A673 (cell line): ENCODE measurements at regions not wholly inside any gene's neighbourhood (a gene's known extent, or its start where the extent isn't known, plus 50 kb on each side); places are given as distances from the start of the nearest gene placed in this dataset.

Experiments
- BruUV-seq: library from RNA; stranded (reverse); fragments of 400-500 nt; replicated peaks from 2 replicates; lab custom pipeline; 2021; lab: Mats Ljungman, UMichigan
- CTCF ChIA-PET: fragments of 300-600 bp; sonication (Branson Sonifier 250); formaldehyde crosslinking; loops from one replicate; lab custom pipeline; 2022; ENCODE audit warnings: antibody characterized with exemption; lab: Charles Lee
- POLR2A ChIA-PET: fragments of 300-600 bp; sonication (Branson Sonifier 250); formaldehyde crosslinking; loops from one replicate; lab custom pipeline; 2022; ENCODE audit warnings: antibody characterized with exemption; ENCODE audit not compliant: low non-redundant PET; lab: Charles Lee
- DNase-seq: peaks from one replicate; pipeline ENCODE4 v3.0.0-alpha.2; 2015; ENCODE audit warnings: low spot score
- H3K27ac ChIP-seq: fragments of 200-600 bp; sonication (generic); 2 replicates; pipeline ENCODE4 v1.5.1; 2016; ENCODE audit warnings: mixed run types, low read depth, mild to moderate bottlenecking, mixed read lengths, antibody characterized with exemption, low read length; ENCODE audit not compliant: poor library complexity, severe bottlenecking
- H3K27me3 ChIP-seq: fragments of 200-600 bp; sonication (generic); replicated peaks from 2 replicates; pipeline ENCODE4 v1.6.1; 2017; ENCODE audit warnings: mixed run types, low read depth, mild to moderate bottlenecking, mixed read lengths, antibody characterized with exemption, low read length; ENCODE audit not compliant: insufficient read depth, poor library complexity
- H3K36me3 ChIP-seq: fragments of 200-600 bp; sonication (generic); 2 replicates; pipeline ENCODE4 v1.6.1; 2016; ENCODE audit warnings: mixed run types, mild to moderate bottlenecking, mixed read lengths, antibody characterized with exemption, low read length; ENCODE audit not compliant: insufficient read depth, poor library complexity, severe bottlenecking
- H3K4me1 ChIP-seq: fragments of 200-600 bp; sonication (generic); 2 replicates; pipeline ENCODE4 v1.6.1; 2017; ENCODE audit warnings: mixed run types, mild to moderate bottlenecking, mixed read lengths, antibody characterized with exemption, low read length; ENCODE audit not compliant: insufficient read depth, poor library complexity, severe bottlenecking
- H3K4me3 ChIP-seq: fragments of 200-600 bp; sonication (generic); 2 replicates; pipeline ENCODE4 v1.5.1; 2016; ENCODE audit warnings: low read depth, mixed run types, mild to moderate bottlenecking, mixed read lengths, low read length; ENCODE audit not compliant: poor library complexity, severe bottlenecking
- H3K9me3 ChIP-seq: fragments of 200-600 bp; sonication (generic); 2 replicates; pipeline ENCODE4 v1.6.1; 2016; ENCODE audit warnings: mixed run types, low read depth, mild to moderate bottlenecking, mixed read lengths, antibody characterized with exemption, low read length; ENCODE audit not compliant: poor library complexity, severe bottlenecking
- EZH2 ChIP-seq: fragments of 200-600 bp; sonication (generic); IDR thresholded peaks from 2 replicates; pipeline ENCODE4 v1.6.1; 2017; ENCODE audit warnings: borderline replicate concordance, low read depth, mild to moderate bottlenecking, mixed read lengths, antibody characterized with exemption, low read length; ENCODE audit not compliant: poor library complexity, severe bottlenecking
- intact Hi-C: fragments of 100-400 bp; cut with micrococcal nuclease; formaldehyde crosslinking; loops from one replicate; pipeline ENCODE4 v1.10.0; 2022; ENCODE audit not compliant: unreplicated experiment
- TF ChIP-seq, protein P1 (sequence below): fragments of 300-800, 200-600 bp; sonication (generic); conservative IDR thresholded peaks from 2 replicates; pipeline ENCODE4 v1.5.1; 2017; ENCODE audit warnings: low read depth, mild to moderate bottlenecking, antibody characterized with exemption, low read length, moderate library complexity, mixed read lengths

GRCh38 chr1:89462250-89462649, 62.4 kb upstream of the LRRC8B start:
- no peaks in the 10 kb centered on the region for H3K9me3 ChIP-seq
- ChIA-PET POLR2A (no interaction called here), CTCF (no interaction called here)
- H3K4me3 ChIP-seq = no peak overlapping the region
- intact Hi-C loops = no loop called here
- H3K4me1 ChIP-seq = no peaks in the 10 kb centered on the region
- H3K27me3 ChIP-seq = no peaks in the 10 kb centered on the region
- no peaks in the 10 kb centered on the region for H3K36me3 ChIP-seq
- TF ChIP-seq, protein P1, sequence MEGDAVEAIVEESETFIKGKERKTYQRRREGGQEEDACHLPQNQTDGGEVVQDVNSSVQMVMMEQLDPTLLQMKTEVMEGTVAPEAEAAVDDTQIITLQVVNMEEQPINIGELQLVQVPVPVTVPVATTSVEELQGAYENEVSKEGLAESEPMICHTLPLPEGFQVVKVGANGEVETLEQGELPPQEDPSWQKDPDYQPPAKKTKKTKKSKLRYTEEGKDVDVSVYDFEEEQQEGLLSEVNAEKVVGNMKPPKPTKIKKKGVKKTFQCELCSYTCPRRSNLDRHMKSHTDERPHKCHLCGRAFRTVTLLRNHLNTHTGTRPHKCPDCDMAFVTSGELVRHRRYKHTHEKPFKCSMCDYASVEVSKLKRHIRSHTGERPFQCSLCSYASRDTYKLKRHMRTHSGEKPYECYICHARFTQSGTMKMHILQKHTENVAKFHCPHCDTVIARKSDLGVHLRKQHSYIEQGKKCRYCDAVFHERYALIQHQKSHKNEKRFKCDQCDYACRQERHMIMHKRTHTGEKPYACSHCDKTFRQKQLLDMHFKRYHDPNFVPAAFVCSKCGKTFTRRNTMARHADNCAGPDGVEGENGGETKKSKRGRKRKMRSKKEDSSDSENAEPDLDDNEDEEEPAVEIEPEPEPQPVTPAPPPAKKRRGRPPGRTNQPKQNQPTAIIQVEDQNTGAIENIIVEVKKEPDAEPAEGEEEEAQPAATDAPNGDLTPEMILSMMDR = no peak
- TF ChIP-seq EZH2 = no peak
- no TSS peak for BruUV-seq
- no peak overlapping the region for H3K27ac ChIP-seq
- DNase-seq = no peak

DNA sequence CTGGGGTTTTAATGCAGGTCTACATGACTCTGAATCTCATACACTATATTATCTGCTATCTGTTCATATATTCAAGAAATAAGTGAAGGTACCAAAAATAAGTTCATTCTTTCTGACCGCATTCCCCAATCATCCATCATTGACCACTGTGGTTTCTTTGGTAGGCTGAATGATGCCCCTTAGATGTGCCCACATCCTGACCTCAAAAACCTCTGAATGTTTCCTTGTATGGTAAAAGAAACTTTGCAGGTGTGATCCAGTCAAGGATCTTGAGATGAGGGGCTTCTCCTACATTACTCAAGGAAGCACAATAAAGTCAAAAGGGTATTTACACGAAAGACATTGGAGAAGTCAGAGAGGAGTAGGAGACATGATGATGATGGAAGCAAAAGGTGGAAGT, 60.6 kb upstream of the LRRC8B start:
- CTCF ChIA-PET = no interaction called here
- no peak for TF ChIP-seq EZH2
- TF ChIP-seq, protein P1 = no peak
- no peak for DNase-seq
- Histone ChIP-seq H3K27me3 (no peaks in the 10 kb centered on the region), H3K4me3 (no peak overlapping the region), H3K4me1 (no peaks in the 10 kb centered on the region), H3K9me3 (no peaks in the 10 kb centered on the region), H3K27ac (no peak overlapping the region), H3K36me3 (no peaks in the 10 kb centered on the region)
- intact Hi-C loops = no loop called here
- POLR2A ChIA-PET = no interaction called here
- no TSS peak for BruUV-seq

GRCh38 chr1:89465201-89465600, 59.4 kb upstream of the LRRC8B start:
- ChIA-PET POLR2A (no interaction called here), CTCF (no interaction called here)
- H3K4me3 ChIP-seq = no peak overlapping the region
- H3K9me3 ChIP-seq = no peaks in the 10 kb centered on the region
- no peaks in the 10 kb centered on the region for H3K36me3 ChIP-seq
- DNase-seq = no peak
- TF ChIP-seq EZH2 = no peak
- TF ChIP-seq, protein P1 = no peak
- H3K27ac ChIP-seq = no peak overlapping the region
- BruUV-seq = no TSS peak
- intact Hi-C loops = no loop called here
- no peaks in the 10 kb centered on the region for H3K27me3 ChIP-seq
- H3K4me1 ChIP-seq = no peaks in the 10 kb centered on the region
